GM18868 (cell line): ENCODE measurements at regions not wholly inside any gene's neighbourhood (a gene's known extent, or its start where the extent isn't known, plus 50 kb on each side); places are given as distances from the start of the nearest gene placed in this dataset.

Source experiments
- ATAC-seq: cut with Tn5 transposase; IDR thresholded peaks from one replicate; pipeline ENCODE4 v1.9.1; 2021; ENCODE audit warnings: mild to moderate bottlenecking, moderate library complexity; ENCODE audit not compliant: unreplicated experiment

GRCh38 chr15:61422773-61423172 lies 193.7 kb upstream of the RORA start:
- no peak for ATAC-seq

DNA sequence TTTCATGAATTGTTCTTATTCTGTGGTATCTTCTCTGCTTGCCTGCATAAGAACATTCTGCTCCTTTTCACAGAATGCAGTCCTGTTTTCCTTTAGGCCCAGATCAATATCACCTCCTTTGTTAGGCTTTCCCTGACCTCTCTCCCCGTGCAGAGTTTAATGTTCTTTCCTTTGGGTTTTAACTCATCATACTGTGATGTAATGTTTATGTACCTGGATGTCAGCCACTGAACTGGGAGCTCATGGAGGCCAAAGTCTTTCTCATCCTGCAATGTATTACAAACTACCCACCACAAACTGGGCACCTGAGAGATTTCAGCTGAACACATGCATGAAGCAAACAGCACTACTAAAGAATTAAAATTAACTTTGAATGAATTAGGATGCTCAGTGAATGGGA lies 192.8 kb upstream of the RORA start:
- ATAC-seq: no peak

GRCh38 chr15:61421470-61421869 lies 192.4 kb upstream of the RORA start:
- no peak for ATAC-seq

- no peak for ATAC-seq
These were observed 191.4 kb upstream of the RORA start for GRCh38 chr15:61420546-61420945.

DNA sequence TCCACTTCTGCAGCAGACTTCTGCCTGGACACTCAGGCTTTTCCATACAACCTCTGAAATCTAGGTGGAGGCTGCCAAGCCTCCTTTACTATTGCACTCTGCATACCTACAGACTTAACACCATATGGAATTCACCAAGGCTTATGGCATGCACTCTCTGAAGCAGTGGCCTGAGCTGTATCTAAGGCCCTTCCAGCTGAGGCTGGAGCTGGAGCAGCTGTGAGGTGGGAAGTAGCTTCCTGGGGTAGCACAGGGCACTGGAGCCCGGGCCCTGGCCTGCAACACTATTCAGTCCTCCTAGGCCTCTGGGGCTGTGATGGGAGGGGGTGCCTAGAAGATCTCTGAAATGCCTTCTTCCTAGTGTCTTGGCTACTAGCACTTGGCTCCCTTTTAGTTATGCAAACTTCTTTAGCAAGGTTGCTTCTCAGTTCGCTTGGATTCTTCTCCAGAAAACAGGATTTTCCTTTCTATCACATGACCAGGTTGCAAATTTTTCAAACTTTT lies 186.6 kb upstream of the RORA start:
- ATAC-seq: no peak

DNA sequence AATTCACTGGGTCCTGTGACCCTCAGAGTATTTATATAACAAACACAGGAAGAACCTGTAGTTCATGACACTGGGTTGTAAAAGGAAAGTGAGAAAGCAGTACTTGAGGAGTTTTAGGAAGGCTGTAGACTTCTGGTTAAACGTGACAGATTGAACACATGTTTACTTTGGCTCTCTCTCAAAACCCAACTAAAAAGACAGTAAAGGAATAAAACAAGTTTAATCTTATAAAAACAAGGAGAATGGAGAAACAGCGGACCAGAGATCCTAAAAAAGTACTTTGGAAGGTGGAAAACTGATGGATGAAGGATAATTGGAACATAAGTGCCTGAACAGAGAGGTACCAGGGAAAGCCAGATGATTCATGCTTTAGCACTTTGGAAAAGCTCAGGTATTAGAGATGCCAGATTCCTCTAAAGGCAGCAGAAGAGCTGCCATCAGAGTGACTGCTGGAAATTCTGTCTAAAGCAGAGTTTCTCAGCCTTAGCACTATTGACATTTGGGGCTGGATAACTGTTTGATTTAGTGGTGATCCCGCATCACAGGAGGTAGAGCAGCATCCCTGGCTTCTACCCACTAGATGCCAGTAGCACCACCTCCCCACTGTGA lies 182.9 kb upstream of the RORA start:
- no peak for ATAC-seq

DNA sequence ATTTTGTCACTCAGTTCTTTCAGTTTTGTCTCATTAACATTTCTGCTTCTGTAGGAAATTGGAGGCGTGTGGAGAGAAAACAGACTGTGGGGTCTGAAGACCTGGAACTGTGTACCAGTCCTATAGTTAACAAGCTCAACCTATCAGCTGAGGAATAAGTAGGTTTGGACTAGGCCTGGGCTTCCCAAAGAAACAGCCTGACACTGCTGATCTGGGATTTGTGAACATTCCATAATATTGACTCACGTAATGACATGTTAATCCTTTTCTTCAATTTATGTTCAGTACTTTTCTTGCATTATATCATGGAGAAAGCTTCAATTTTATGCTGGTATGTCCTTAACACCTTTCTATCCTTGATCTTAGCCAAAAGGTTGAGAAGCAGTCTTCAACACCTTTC lies 181.6 kb upstream of the RORA start:
- no peak for ATAC-seq

DNA sequence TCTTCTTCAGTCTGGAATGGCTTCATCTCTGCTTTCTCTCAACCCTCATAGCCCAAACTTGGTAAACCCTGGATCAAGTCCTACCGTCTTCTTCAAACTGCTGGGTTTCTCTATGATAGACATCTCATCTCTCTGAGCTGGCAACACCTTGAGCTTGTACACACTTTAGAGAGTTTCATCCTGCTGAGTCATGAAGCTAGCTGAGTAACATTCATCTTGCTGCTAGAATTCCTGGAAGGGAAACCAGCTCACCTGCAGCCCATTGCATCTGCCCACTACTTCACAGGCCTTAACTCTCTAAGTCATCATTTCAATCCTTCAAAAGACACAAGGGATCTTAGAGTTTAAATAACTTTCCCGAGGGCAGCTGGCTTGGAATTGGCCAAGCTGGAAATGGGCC lies 175.5 kb upstream of the RORA start:
- ATAC-seq: no peak

- ATAC-seq: no peak
These were observed 174.8 kb upstream of the RORA start for GRCh38 chr15:61403884-61404283.

GRCh38 chr15:61401903-61402698 lies 173.0 kb upstream of the RORA start:
- no peak for ATAC-seq

GRCh38 chr15:61398310-61398709 lies 169.2 kb upstream of the RORA start:
- ATAC-seq: no peak

GRCh38 chr15:61396235-61396919 lies 167.3 kb upstream of the RORA start:
- no peak for ATAC-seq

DNA sequence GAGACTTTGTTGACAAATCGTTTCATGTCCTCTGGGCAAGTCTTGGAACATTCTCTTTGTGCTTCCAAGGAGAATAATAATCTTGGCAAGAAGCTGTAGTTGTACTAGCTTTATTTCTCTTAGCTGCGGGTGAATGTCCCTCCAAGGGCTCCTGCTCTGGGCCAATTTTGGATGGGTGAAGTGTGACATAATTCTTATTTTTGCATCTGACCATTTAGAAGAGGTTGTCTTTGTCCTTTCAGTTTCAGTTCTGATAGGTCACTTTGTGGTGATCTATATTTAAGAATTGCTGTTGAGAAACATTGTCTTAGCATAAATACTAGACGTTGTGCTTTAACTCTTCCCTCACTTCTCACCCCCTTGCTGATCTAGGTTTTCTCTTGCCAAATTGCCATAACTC lies 164.8 kb upstream of the RORA start:
- ATAC-seq: no peak

- no peak for ATAC-seq
These were observed 164.4 kb upstream of the RORA start for GRCh38 chr15:61393524-61393923.

DNA sequence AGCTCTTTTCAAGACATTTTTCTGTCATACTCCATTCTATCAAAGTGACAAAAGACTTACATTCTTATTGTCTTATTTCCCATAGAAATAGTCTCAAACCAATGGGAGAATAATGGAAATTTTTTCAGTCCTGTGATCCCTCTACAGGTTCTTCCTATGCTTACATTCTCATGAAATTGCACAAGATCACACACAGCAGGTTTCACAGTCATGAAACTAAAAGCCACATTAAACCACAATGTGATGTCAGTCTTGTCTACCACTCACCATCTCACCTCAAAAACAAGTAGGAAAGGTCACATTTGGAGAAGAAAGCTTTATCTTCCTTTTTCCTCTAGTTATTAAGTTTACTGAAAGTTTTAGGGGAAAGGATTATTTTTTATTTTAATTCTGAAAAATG lies 161.0 kb upstream of the RORA start:
- no peak for ATAC-seq

GRCh38 chr15:61389334-61390028 lies 160.4 kb upstream of the RORA start:
- ATAC-seq: no peak

DNA sequence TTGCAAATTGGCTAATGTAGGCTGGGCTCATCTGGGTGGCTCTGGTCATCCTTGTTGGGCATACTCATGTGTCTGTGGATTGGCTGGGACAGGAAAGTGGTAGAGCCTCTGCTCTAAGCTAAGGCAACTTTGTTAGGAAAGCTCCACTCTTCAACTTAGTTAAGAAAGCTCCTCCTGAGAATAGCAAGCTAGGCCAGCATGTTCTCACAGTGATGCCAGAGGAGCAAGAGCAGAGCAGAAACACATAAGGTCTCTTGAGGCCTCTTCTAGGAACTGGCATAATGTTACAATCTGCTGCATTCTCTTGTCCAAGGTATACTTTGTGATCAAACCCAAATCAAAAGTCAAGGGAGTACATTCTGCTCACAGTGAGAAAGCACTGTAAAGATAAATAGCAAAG lies 158.6 kb upstream of the RORA start:
- ATAC-seq: no peak

GRCh38 chr15:61383421-61383820 lies 154.3 kb upstream of the RORA start:
- no peak for ATAC-seq

GRCh38 chr15:61382927-61383326 lies 153.8 kb upstream of the RORA start:
- ATAC-seq: no peak

- no peak for ATAC-seq
These were observed 152.4 kb upstream of the RORA start for GRCh38 chr15:61381501-61381900.

DNA sequence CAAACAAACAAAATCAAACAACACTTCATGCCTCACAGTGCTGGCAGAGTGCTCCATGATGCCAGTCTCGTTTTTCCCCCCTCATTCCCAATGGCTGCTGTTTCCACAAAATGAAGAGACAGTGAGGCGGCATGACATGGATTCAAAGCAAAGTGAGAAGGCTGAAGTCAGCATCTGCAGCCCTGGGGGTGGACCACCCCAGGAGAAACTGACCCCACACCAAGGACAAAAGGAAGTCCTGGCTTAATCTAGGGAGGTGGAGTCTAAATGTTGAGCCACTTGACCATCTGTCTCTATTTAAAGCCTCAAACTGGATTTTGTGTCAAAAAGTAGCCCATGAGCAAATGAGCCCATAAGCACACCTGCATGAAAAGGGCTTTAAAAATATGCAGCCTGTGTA lies 151.2 kb upstream of the RORA start:
- no peak for ATAC-seq
